Uterus (tissue), 2 donors: ENCODE measurements at regions not wholly inside any gene's neighbourhood (a gene's known extent, or its start where the extent isn't known, plus 50 kb on each side); places are given as distances from the start of the nearest gene placed in this dataset.

Source experiments
- CTCF ChIP-seq, 4 experiments: fragments of 200-600 bp in 2 of 4; fragments of 450-650 bp in 2 of 4; sonication (generic) in 2 of 4; IDR thresholded peaks; one replicate each; pipeline ENCODE4 v1.5.1; 2016 to 2019; ENCODE audit warnings: antibody characterized with exemption in 4 of 4, mild to moderate bottlenecking in 2 of 4, moderate library complexity in 1 of 4
- POLR2A ChIP-seq, 2 donors: fragments of 450-650 bp; IDR thresholded peaks; one replicate each; pipeline ENCODE4 v1.6.1; 2016; ENCODE audit warnings: antibody characterized with exemption in 2 of 2, mild to moderate bottlenecking in 1 of 2, moderate library complexity in 1 of 2

GRCh38 chr17:12227547-12227946, 206.9 kb downstream of the MAP2K4 start:
- no peak for TF ChIP-seq POLR2A (IDR thresholded peaks at IDR 0.05)
- TF ChIP-seq CTCF (IDR thresholded peaks at IDR 0.05), result no peak
